ENCODE measurements at regions not wholly inside any gene's neighbourhood (a gene's known extent, or its start where the extent isn't known, plus 50 kb on each side); places are given as distances from the start of the nearest gene placed in this dataset.

DNA sequence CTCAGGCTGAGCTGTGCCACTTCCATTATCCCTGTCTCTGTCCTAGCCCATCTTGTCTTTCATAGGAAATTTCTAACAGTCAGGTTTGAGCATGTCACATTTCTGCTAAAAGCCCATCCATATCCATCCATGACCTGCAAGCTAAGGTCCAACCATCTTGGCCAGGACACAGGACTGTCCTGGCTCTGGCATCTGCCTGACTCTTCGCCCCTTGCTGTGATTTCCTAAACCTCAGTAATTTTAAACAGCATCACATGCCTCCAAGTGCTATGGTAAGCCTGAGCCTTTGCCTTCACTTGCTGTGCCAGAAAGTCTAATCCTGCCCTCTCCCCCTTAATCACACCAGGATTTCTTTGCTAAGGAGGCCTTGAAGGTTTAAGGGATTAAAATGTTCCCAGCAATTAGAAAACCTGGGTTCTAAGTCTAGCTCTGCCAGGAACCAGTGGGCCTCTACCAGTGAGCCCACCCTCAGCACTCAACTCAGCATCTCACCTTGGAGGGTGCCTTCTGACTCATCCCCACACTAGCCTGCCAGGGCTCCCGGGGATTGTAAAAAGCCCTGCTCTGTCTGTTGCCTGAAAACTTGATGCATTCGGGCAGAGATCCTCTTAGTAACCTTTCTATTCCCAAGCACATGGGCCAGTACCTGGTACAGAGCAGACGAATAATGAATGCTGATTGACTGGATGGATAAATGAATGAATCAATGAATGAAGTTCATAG lies 411.0 kb downstream of the LRATD1 start:
- 8% methylated on average over 4 of the region's 4 CpGs for WGBS (ENCODE audit: insufficient coverage, insufficient replicate concordance, low lambda C conversion rate, missing lambda C conversion rate)
- POLR2A ChIA-PET = no interaction called here
- FAIRE-seq (no peak), DNase-seq (ENCODE audit: low read depth, low spot score) (no peak), ATAC-seq (no peak)
- BruUV-seq (replicated peaks) = no TSS peak
- RAD21 ChIA-PET (ENCODE audit: unreplicated experiment) = no interaction called here
- H3K27me3 ChIP-seq (replicated peaks in 1 of 2; ENCODE audit: control insufficient read depth in 2 of 2, insufficient read depth in 2 of 2, low read length in 1 of 2) = no peaks in the 10 kb centered on the region
- no peaks in the 10 kb centered on the region for H4K20me1 ChIP-seq (ENCODE audit: control insufficient read depth, insufficient read depth)
- H3K79me2 ChIP-seq (ENCODE audit: control insufficient read depth, insufficient read depth, low read length) = no peaks in the 10 kb centered on the region
- H3K4me1 ChIP-seq (ENCODE audit: control insufficient read depth, insufficient read depth, low read length) = no peaks in the 10 kb centered on the region
- CTCF ChIA-PET = no interaction called here
- no peak overlapping the region for H3K4me3 ChIP-seq
- no peak overlapping the region for H3K4me2 ChIP-seq (ENCODE audit: control insufficient read depth, insufficient read depth)
- no peaks in the 10 kb centered on the region for H3K9me3 ChIP-seq (replicated peaks; ENCODE audit: control insufficient read depth, insufficient read depth, low read length)
- intact Hi-C loops (cut with micrococcal nuclease; ENCODE audit: unreplicated experiment) (no loop called here), in situ Hi-C loops (cut with MboI) (no loop called here)
- SMC1A ChIA-PET (ENCODE audit: uncharacterized antibody, unreplicated experiment) = no interaction called here
- H3K9ac ChIP-seq (ENCODE audit: control insufficient read depth, insufficient read depth, low read length) = no peak overlapping the region
- H3K27ac ChIP-seq (ENCODE audit: control insufficient read depth, insufficient read depth) = no peak overlapping the region
- H2AFZ ChIP-seq (ENCODE audit: control insufficient read depth, low read depth, low read length) = no peak overlapping the region
- no peaks in the 10 kb centered on the region for H3K36me3 ChIP-seq (ENCODE audit: control insufficient read depth in 2 of 2, insufficient read depth in 2 of 2, low read length in 1 of 2)
- TF ChIP-seq, protein P1, sequence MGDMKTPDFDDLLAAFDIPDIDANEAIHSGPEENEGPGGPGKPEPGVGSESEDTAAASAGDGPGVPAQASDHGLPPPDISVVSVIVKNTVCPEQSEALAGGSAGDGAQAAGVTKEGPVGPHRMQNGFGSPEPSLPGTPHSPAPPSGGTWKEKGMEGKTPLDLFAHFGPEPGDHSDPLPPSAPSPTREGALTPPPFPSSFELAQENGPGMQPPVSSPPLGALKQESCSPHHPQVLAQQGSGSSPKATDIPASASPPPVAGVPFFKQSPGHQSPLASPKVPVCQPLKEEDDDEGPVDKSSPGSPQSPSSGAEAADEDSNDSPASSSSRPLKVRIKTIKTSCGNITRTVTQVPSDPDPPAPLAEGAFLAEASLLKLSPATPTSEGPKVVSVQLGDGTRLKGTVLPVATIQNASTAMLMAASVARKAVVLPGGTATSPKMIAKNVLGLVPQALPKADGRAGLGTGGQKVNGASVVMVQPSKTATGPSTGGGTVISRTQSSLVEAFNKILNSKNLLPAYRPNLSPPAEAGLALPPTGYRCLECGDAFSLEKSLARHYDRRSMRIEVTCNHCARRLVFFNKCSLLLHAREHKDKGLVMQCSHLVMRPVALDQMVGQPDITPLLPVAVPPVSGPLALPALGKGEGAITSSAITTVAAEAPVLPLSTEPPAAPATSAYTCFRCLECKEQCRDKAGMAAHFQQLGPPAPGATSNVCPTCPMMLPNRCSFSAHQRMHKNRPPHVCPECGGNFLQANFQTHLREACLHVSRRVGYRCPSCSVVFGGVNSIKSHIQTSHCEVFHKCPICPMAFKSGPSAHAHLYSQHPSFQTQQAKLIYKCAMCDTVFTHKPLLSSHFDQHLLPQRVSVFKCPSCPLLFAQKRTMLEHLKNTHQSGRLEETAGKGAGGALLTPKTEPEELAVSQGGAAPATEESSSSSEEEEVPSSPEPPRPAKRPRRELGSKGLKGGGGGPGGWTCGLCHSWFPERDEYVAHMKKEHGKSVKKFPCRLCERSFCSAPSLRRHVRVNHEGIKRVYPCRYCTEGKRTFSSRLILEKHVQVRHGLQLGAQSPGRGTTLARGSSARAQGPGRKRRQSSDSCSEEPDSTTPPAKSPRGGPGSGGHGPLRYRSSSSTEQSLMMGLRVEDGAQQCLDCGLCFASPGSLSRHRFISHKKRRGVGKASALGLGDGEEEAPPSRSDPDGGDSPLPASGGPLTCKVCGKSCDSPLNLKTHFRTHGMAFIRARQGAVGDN (IDR thresholded peaks at IDR 0.05) = no peak
- TF ChIP-seq CTCF (IDR thresholded peaks at IDR 0.05 in 2 of 3, conservative IDR thresholded peaks at IDR 0.05 in 1 of 3; ENCODE audit: control insufficient read depth in 2 of 3, extremely low read depth in 1 of 3, insufficient read depth in 1 of 3, low read depth in 3 of 3, low read length in 3 of 3) (no peak), EP300 (IDR thresholded peaks at IDR 0.05; ENCODE audit: borderline replicate concordance in 1 of 2, control insufficient read depth in 1 of 2, low read depth in 2 of 2, low read length in 2 of 2) (no peak), E4F1 (IDR thresholded peaks at IDR 0.05; ENCODE audit: borderline replicate concordance, partially characterized antibody) (no peak), MEF2B (IDR thresholded peaks at IDR 0.05; ENCODE audit: partially characterized antibody, poor library complexity, severe bottlenecking) (no peak), BRCA1 (IDR thresholded peaks at IDR 0.05; ENCODE audit: low read depth, low read length) (no peak), CHD4 (IDR thresholded peaks at IDR 0.05) (no peak), HDGF (IDR thresholded peaks at IDR 0.05) (no peak), ASH2L (IDR thresholded peaks at IDR 0.05; ENCODE audit: borderline replicate concordance, low read depth) (no peak), ZNF217 (IDR thresholded peaks at IDR 0.05) (no peak), ETV6 (conservative IDR thresholded peaks at IDR 0.05 in 1 of 2, IDR thresholded peaks at IDR 0.05 in 1 of 2; ENCODE audit: borderline replicate concordance in 1 of 2, low read depth in 1 of 2) (no peak), SPI1 (IDR thresholded peaks at IDR 0.05; ENCODE audit: borderline replicate concordance, insufficient read depth, low read depth, low read length) (no peak)
- TF ChIP-seq, protein P2, sequence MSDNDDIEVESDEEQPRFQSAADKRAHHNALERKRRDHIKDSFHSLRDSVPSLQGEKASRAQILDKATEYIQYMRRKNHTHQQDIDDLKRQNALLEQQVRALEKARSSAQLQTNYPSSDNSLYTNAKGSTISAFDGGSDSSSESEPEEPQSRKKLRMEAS (IDR thresholded peaks at IDR 0.05; ENCODE audit: low read depth, low read length) = no peak

Measured in GM12878 (cell line).